ENCODE measurements at regions not wholly inside any gene's neighbourhood (a gene's known extent, or its start where the extent isn't known, plus 50 kb on each side); places are given as distances from the start of the nearest gene placed in this dataset.

DNA sequence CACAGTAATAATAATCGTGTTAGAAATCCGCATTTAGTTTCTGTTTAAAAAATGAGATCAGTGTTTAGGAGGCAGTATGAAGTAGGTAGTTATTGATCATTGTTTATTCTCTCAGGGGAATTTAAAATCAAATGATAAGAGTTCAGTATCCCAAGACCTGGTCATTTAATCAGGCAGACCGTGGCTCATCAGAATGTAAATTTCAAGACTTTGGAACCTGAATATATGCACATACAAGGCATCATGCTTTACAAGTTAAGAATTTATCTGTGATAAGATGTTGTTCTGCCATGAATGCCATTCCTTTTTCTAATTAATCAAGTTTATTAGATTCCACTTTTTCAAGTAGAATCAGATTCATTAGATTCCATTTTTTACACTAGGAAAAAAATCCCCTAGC is 133.5 kb upstream of the MAOA start:
- TF ChIP-seq, protein P1, sequence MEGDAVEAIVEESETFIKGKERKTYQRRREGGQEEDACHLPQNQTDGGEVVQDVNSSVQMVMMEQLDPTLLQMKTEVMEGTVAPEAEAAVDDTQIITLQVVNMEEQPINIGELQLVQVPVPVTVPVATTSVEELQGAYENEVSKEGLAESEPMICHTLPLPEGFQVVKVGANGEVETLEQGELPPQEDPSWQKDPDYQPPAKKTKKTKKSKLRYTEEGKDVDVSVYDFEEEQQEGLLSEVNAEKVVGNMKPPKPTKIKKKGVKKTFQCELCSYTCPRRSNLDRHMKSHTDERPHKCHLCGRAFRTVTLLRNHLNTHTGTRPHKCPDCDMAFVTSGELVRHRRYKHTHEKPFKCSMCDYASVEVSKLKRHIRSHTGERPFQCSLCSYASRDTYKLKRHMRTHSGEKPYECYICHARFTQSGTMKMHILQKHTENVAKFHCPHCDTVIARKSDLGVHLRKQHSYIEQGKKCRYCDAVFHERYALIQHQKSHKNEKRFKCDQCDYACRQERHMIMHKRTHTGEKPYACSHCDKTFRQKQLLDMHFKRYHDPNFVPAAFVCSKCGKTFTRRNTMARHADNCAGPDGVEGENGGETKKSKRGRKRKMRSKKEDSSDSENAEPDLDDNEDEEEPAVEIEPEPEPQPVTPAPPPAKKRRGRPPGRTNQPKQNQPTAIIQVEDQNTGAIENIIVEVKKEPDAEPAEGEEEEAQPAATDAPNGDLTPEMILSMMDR (IDR thresholded peaks at IDR 0.05; ENCODE audit: control extremely low read depth in 1 of 3, insufficient read depth in 1 of 3, low read depth in 1 of 3, low read length in 3 of 3): no peak
- no peak for TF ChIP-seq CEBPB (IDR thresholded peaks at IDR 0.05; ENCODE audit: low read depth, low read length)
- TF ChIP-seq EZH2 (IDR thresholded peaks at IDR 0.05; ENCODE audit: low read depth, low read length, severe bottlenecking): no peak
- no peak for TF ChIP-seq POLR2A (IDR thresholded peaks at IDR 0.05; ENCODE audit: control extremely low read depth in 1 of 2, low read depth in 2 of 2, low read length in 2 of 2)
- no peak for TF ChIP-seq CHD1 (IDR thresholded peaks at IDR 0.05; ENCODE audit: low read depth, low read length)
